Duodenal mucosa (tissue), 2 donors: ENCODE measurements at regions not wholly inside any gene's neighbourhood (a gene's known extent, or its start where the extent isn't known, plus 50 kb on each side); places are given as distances from the start of the nearest gene placed in this dataset.

ENCODE experiments used
- H3K27ac ChIP-seq: one replicate; pipeline ENCODE4 v1.7.0; 2013; ENCODE audit warnings: low read depth, low read length
- H3K27me3 ChIP-seq, 2 donors: one replicate each; pipeline ENCODE4 v1.7.0; 2013; ENCODE audit warnings: low read length in 2 of 2, control low read depth in 1 of 2; ENCODE audit not compliant: insufficient read depth in 2 of 2, control insufficient read depth in 1 of 2
- H3K36me3 ChIP-seq, 2 donors: one replicate each; pipeline ENCODE4 v1.7.0; 2013; ENCODE audit warnings: low read length in 2 of 2, control low read depth in 1 of 2; ENCODE audit not compliant: insufficient read depth in 2 of 2, control insufficient read depth in 1 of 2
- H3K4me1 ChIP-seq, 2 donors: one replicate each; pipeline ENCODE4 v1.7.0; 2013; ENCODE audit warnings: low read length in 2 of 2, control low read depth in 1 of 2; ENCODE audit not compliant: insufficient read depth in 2 of 2, control insufficient read depth in 1 of 2
- H3K4me3 ChIP-seq, 2 donors: one replicate each; pipeline ENCODE4 v1.7.0; 2013; ENCODE audit warnings: low read length in 2 of 2, low read depth in 1 of 2
- H3K9ac ChIP-seq, 2 donors: one replicate each; pipeline ENCODE4 v1.7.0; 2013; ENCODE audit warnings: low read length in 2 of 2, low read depth in 1 of 2
- H3K9me3 ChIP-seq, 2 donors: one replicate each; pipeline ENCODE4 v1.7.0; 2013; ENCODE audit warnings: low read length in 2 of 2, control low read depth in 1 of 2; ENCODE audit not compliant: control insufficient read depth in 1 of 2

GRCh38 chr14:61226015-61226654, 55.0 kb downstream of the TMEM30B start:
- Histone ChIP-seq H3K27me3 (peaks cover 2 to 4% of the 10 kb centered on the region in 2 donors), H3K27ac (no peak overlapping the region), H3K4me3 (no peak overlapping the region), H3K36me3 (no peaks in the 10 kb centered on the region), H3K9me3 (no peaks in the 10 kb centered on the region), H3K4me1 (no peaks in the 10 kb centered on the region), H3K9ac (no peak overlapping the region)

- H3K27ac ChIP-seq: no peak overlapping the region
- H3K27me3 ChIP-seq: peaks cover 3 to 4% of the 10 kb centered on the region in 2 donors
- H3K4me1 ChIP-seq: no peaks in the 10 kb centered on the region
- no peak overlapping the region for H3K9ac ChIP-seq
- H3K4me3 ChIP-seq: no peak overlapping the region
- no peaks in the 10 kb centered on the region for H3K9me3 ChIP-seq
- no peaks in the 10 kb centered on the region for H3K36me3 ChIP-seq
Measured at GRCh38 chr14:61225344-61225743, 55.8 kb downstream of the TMEM30B start.

GRCh38 chr14:61223552-61223951, 57.6 kb downstream of the TMEM30B start:
- H3K4me1 ChIP-seq: no peaks in the 10 kb centered on the region
- no peak overlapping the region for H3K4me3 ChIP-seq
- H3K9ac ChIP-seq: no peak overlapping the region
- H3K27me3 ChIP-seq: peaks cover 7% of the 10 kb centered on the region in 2 donors
- H3K9me3 ChIP-seq: no peaks in the 10 kb centered on the region
- no peak overlapping the region for H3K27ac ChIP-seq
- H3K36me3 ChIP-seq: no peaks in the 10 kb centered on the region

- H3K4me1 ChIP-seq: no peaks in the 10 kb centered on the region
- no peaks in the 10 kb centered on the region for H3K36me3 ChIP-seq
- H3K27ac ChIP-seq: no peak overlapping the region
- H3K9me3 ChIP-seq: no peaks in the 10 kb centered on the region
- H3K27me3 ChIP-seq: peaks cover 7% of the 10 kb centered on the region in 2 donors
- no peak overlapping the region for H3K9ac ChIP-seq
- no peak overlapping the region for H3K4me3 ChIP-seq
Measured at GRCh38 chr14:61222388-61222787, 58.8 kb downstream of the TMEM30B start.

- H3K4me1 ChIP-seq: no peaks in the 10 kb centered on the region
- H3K9me3 ChIP-seq: no peaks in the 10 kb centered on the region
- no peaks in the 10 kb centered on the region for H3K36me3 ChIP-seq
- peaks cover 7% of the 10 kb centered on the region in 2 donors for H3K27me3 ChIP-seq
- no peak overlapping the region for H3K4me3 ChIP-seq
- H3K27ac ChIP-seq: no peak overlapping the region
- no peak overlapping the region for H3K9ac ChIP-seq
Measured at GRCh38 chr14:61221906-61222305, 59.2 kb downstream of the TMEM30B start.

- Histone ChIP-seq H3K27ac (no peak overlapping the region), H3K36me3 (no peaks in the 10 kb centered on the region), H3K4me3 (no peak overlapping the region), H3K9me3 (no peaks in the 10 kb centered on the region), H3K9ac (no peak overlapping the region), H3K27me3 (peaks cover 7% of the 10 kb centered on the region in 2 donors), H3K4me1 (no peaks in the 10 kb centered on the region)
Measured at GRCh38 chr14:61219673-61220072, 61.5 kb downstream of the TMEM30B start.

- Histone ChIP-seq H3K4me1 (no peaks in the 10 kb centered on the region), H3K27ac (no peak overlapping the region), H3K36me3 (no peaks in the 10 kb centered on the region), H3K4me3 (no peak overlapping the region), H3K9me3 (no peaks in the 10 kb centered on the region), H3K9ac (no peak overlapping the region), H3K27me3 (peaks cover 7% of the 10 kb centered on the region in 2 donors)
Measured at GRCh38 chr14:61219256-61219655, 61.9 kb downstream of the TMEM30B start.

GRCh38 chr14:61218767-61219166, 62.4 kb downstream of the TMEM30B start:
- no peaks in the 10 kb centered on the region for H3K4me1 ChIP-seq
- no peaks in the 10 kb centered on the region for H3K36me3 ChIP-seq
- H3K9me3 ChIP-seq: no peaks in the 10 kb centered on the region
- H3K27ac ChIP-seq: no peak overlapping the region
- H3K27me3 ChIP-seq: peaks cover 7% of the 10 kb centered on the region in 2 donors
- no peak overlapping the region for H3K4me3 ChIP-seq
- H3K9ac ChIP-seq: no peak overlapping the region

GRCh38 chr14:61218157-61218556, 63.0 kb downstream of the TMEM30B start:
- no peak overlapping the region for H3K4me3 ChIP-seq
- H3K9me3 ChIP-seq: no peaks in the 10 kb centered on the region
- no peak overlapping the region for H3K9ac ChIP-seq
- H3K4me1 ChIP-seq: no peaks in the 10 kb centered on the region
- H3K27ac ChIP-seq: no peak overlapping the region
- H3K27me3 ChIP-seq: peaks cover 3 to 7% of the 10 kb centered on the region in 2 donors
- no peaks in the 10 kb centered on the region for H3K36me3 ChIP-seq

- Histone ChIP-seq H3K27ac (no peak overlapping the region), H3K36me3 (no peaks in the 10 kb centered on the region), H3K9me3 (no peaks in the 10 kb centered on the region), H3K27me3 (peaks cover 3 to 7% of the 10 kb centered on the region in 2 donors), H3K4me1 (no peaks in the 10 kb centered on the region), H3K9ac (no peak overlapping the region), H3K4me3 (no peak overlapping the region)
Measured at GRCh38 chr14:61217516-61217915, 63.6 kb downstream of the TMEM30B start.
